GM21447 (cell line): ENCODE measurements at regions not wholly inside any gene's neighbourhood (a gene's known extent, or its start where the extent isn't known, plus 50 kb on each side); places are given as distances from the start of the nearest gene placed in this dataset.

Experiments used
- ATAC-seq: cut with Tn5 transposase; IDR thresholded peaks from one replicate; pipeline ENCODE4 v1.9.1; 2021; ENCODE audit not compliant: unreplicated experiment

GRCh38 chr6:77181749-77182148 lies 281.5 kb downstream of the HTR1B start:
- no peak for ATAC-seq

GRCh38 chr6:77180326-77180725 lies 283.0 kb downstream of the HTR1B start:
- ATAC-seq, result no peak

DNA sequence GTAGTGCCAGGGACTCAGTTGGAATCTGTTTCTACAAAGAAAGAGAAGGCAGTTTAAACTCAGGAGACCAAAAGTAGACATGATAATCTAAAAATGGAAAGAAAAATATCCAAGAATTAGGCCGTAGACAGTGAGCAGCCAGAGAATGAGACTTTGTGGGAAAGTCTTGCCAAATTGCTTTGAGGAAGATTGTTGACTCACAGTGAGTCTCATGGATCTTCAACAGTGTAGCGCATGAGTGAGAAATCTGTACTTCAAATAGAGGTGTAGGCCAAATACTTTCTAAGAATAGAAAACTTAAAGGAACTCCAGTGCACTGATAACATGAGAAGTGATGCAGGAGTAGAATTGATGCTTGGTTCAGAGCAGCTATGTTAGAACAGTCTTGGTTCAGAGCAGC lies 284.5 kb downstream of the HTR1B start:
- no peak for ATAC-seq

GRCh38 chr6:77177470-77177869 lies 285.8 kb downstream of the HTR1B start:
- no peak for ATAC-seq

GRCh38 chr6:77173472-77174074 lies 289.7 kb downstream of the HTR1B start:
- no peak for ATAC-seq

DNA sequence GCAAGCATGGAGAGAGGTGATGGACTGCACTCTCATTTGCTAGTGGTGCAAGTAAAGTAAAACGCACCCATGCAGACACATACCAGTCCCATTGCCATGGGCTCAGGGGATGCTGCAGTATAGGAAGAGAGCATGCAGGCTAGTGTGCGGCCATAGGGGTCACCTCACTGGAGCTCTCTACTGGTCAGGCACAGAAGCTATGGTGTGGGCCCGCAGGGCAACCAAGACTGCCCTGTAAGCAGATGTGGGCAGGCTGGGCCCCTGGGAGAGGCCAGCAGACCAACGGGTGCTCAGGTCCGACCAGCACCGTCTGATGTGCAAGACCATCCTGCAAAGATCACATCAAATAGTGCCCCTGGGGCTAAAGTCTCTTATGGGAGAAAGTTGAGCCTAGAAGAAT lies 290.7 kb downstream of the HTR1B start:
- no peak for ATAC-seq

DNA sequence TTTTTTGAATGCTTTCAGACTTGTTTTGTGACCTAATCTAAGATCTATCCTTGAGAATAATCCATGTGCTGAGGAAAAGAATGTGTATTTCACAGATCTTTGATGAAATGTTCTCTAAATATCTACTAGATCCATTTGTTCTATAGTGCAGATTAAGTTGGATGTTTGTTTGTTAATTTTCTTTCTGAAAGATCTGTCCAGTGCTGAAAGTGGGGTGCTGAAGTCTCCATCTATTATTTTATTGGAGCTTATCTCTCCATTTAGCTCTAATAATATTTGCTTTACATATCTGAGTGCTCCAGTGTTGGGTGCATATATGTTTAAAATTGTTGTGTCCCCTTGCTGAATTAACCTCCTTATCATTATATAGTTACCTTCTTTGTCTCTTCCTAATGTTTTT lies 303.6 kb downstream of the HTR1B start:
- ATAC-seq, result no peak

GRCh38 chr6:77151241-77151640 lies 312.1 kb downstream of the HTR1B start:
- no peak for ATAC-seq

- no peak for ATAC-seq
Observed at GRCh38 chr6:77150736-77151135, 312.6 kb downstream of the HTR1B start.

- ATAC-seq, result no peak
Observed at GRCh38 chr6:77145244-77145643, 318.0 kb downstream of the HTR1B start.

DNA sequence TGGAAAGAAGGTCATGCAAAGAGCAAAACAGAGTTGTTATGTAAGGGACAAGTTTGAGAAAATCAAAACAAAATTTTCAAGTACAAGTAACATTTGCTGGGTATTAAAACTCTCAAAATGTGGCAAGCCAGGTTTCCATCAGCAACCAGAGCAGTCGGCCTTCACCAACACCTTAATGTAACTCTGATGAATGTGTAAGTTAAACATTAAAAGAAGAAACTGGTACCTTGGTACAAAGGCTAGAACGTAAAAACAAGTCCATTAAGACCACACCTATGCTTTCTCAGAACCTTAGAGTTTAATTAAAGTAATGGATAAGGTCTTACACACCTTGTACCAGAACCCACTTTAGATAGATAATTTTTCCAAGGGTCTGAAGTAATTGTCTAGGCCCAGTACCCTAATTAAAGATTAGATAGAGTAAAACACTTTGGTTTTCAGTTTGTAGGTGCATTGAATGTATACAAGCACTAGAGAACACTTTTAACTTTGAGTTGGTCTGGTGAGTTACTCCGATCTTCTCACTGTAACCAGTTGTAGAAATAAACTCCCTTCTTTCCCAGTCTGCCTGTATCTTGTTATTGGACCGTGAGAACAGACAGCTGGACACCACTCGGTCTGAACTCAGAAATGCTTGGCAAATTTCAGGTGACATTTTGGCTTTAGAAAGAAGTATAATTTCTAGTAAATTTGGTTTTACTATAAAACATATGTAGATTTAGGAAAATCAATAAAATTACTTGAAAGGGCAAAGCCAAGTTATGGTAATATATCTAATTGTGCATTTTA lies 319.4 kb downstream of the HTR1B start:
- ATAC-seq, result no peak

GRCh38 chr6:77136086-77136485 lies 327.2 kb downstream of the HTR1B start:
- no peak for ATAC-seq

DNA sequence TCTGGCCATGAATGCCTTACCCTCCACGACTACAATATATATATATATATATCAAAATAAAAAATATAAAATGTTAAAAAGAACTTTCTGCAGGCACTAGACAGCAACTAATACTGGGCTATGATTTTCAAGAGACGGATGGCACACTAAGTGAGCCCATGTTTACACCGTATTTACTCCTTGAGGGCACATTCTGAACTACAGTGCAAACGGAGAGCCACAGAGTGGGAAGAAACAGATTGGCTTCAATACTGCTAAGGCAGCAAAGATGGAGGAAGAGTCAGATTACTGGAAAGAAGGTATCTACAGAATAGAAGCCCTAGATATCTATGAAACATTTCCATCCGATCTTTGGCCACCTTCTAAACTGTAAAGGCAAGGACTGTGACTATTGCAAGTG lies 330.3 kb downstream of the HTR1B start:
- ATAC-seq, result no peak

- no peak for ATAC-seq
Observed at GRCh38 chr6:77131426-77131825, 331.9 kb downstream of the HTR1B start.

GRCh38 chr6:77124604-77125003 lies 338.7 kb downstream of the HTR1B start:
- ATAC-seq, result no peak

DNA sequence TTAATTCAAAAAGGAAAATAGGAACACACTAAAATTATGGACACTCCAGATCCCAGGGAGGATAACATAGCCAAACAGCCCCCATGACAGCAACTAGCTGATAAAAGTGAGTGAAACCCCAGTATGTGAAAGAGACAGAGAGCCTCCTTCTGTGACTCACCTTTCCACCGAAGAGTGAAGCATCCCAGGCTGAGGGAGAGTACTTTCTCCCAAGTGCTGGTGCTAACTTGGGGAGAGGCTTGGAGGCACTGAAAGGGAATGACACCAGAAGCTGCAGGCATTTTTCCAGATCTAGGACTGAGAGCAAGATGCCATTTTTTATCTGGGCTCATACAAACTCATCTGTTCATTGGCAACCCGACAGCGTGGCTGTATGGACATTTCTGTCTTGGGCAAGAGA lies 339.8 kb downstream of the HTR1B start:
- no peak for ATAC-seq

- no peak for ATAC-seq
Observed at GRCh38 chr6:77106992-77107391, 356.3 kb downstream of the HTR1B start.

- no peak for ATAC-seq
Observed at GRCh38 chr6:77105091-77105490, 358.2 kb downstream of the HTR1B start.

- no peak for ATAC-seq
Observed at GRCh38 chr6:77097940-77098339, 365.4 kb downstream of the HTR1B start.

DNA sequence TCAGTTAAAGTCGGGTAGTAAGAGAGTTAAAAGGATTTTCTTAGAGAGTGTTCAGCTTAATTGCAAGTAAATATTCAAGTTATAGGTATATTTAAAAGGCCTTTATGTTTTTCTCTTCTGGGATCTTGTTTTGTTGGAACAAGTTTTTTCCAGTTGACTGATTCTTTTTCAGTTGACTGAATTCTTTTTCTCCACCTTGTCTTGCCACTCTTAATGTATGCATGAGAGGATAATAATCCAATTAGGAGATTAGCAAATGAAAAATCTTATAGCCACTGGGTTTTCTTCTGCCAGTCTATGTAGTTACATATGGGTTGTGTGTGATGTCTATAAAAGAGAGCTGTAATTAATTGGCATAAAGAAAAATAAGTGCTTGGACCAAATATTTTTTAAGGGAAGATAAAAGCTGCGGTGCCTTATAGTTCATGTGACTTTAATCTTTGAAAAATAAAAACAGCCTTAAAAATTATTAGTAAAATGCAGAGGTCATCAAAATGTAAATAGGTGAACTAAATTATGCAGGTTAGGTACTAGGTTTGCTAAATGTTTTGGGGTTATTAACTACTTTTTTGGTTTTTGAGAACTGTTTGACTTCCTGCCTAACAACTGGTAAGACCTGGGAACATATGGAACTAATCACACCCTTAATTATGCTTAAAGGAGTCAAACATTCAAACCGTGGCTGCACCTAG lies 367.2 kb downstream of the HTR1B start:
- ATAC-seq, result no peak

GRCh38 chr6:77094821-77095220 lies 368.5 kb downstream of the HTR1B start:
- no peak for ATAC-seq

DNA sequence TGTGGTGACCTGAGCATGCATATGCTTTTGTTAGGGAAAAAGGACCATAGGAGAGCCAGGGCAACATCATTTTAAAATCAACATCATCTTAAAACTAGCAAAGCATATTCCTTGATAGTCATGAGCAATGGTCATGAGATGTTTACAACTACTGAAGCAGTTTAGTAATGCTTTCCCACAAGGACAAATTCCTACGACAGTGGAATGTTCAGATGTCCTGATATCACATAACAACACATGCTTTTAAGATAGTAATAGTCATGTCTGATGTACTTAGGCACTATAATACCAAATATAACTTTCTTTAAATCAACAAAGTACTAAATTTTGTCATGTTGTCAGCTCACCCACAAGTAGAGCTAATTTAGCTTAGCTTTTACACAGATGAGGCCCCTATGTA lies 370.3 kb downstream of the HTR1B start:
- ATAC-seq, result no peak
